SH-SY5Y (cell line): ENCODE measurements at regions not wholly inside any gene's neighbourhood (a gene's known extent, or its start where the extent isn't known, plus 50 kb on each side); places are given as distances from the start of the nearest gene placed in this dataset.

Source experiments
- GATA2 ChIP-seq: IDR thresholded peaks from 2 replicates; pipeline ENCODE4 v1.6.1; 2011; ENCODE audit warnings: mild to moderate bottlenecking, low read depth, low read length
- GATA3 ChIP-seq: IDR thresholded peaks from 2 replicates; pipeline ENCODE4 v1.6.1; 2011; ENCODE audit warnings: low read depth, mild to moderate bottlenecking, low read length, moderate library complexity

DNA sequence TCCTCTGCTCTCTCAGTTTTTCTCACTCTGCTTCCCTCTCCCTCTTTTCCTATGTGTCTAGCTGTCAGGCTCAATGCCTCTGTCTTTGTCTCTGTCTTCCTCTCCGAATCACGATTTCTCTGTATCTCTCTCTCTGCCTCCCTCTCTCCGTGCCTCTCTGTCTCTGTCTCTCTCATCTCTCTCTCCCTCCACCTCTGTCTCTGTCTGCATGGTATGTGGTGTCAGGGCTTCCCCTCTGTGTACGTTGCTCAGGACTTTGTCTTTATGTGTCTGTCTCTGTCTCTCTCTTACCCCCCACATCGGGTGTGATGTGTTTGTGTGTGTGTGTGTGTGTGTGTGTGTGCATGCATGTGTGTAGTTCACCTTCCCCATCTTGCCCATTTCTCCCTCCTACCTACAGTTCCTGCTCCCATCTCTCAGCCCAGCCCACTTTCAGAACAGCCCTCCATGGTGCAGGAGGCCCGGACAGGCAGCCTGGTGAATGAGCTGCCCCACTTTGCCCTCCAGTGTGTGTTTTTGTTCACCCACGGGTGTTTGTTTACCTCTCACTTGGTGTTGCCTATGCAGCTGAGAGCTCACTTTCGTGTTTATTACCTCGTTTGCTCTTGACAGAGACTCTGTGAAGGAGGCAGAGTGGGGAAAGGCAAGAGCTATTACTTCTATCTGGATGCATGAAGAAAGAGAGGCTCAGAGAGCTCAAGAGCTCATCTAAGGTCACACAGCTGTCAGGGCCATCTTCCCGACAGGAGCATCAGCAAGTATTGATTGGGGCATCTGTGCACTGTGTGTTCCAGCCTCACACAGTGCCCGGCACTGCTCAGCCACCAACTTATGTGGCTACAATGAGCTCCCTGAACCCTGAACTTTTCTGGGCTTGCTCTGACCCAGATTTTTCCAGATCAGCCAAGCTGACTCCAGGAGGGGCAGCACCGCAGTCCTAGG, 163.5 kb upstream of the ZMIZ1 start:
- TF ChIP-seq GATA3 (no peak), GATA2 (no peak)
